GM19397 (cell line): ENCODE measurements at regions not wholly inside any gene's neighbourhood (a gene's known extent, or its start where the extent isn't known, plus 50 kb on each side); places are given as distances from the start of the nearest gene placed in this dataset.

ENCODE experiments used
- ATAC-seq: cut with Tn5 transposase; IDR thresholded peaks from one replicate; pipeline ENCODE4 v1.9.1; 2021; ENCODE audit warnings: mild to moderate bottlenecking, moderate library complexity; ENCODE audit not compliant: unreplicated experiment

GRCh38 chr7:39883812-39884390 lies 66.2 kb upstream of the CDK13 start:
- no peak for ATAC-seq

- ATAC-seq: no peak
Measured at GRCh38 chr7:39888171-39888853, 61.7 kb upstream of the CDK13 start.

DNA sequence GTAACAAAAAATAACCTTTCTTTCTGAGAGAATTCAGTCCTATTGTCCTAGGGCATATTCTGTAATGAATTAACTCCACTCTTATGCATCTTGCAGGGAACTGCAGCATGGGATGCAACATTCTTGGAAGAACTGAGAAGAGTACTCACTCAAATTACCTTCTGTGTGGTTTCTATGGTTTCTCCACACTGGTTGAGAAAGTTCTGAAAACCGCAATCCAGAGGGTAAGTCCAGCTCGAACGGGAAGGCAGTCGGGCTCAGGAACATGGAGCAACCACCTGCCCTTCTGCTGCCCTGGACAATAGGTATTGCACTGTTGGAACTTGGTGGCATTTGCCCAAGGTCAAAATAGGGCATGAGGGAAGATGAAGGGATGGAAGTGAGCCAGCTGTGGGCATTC lies 59.6 kb upstream of the CDK13 start:
- no peak for ATAC-seq

- ATAC-seq: no peak
Measured at GRCh38 chr7:39891894-39892293, 58.2 kb upstream of the CDK13 start.

DNA sequence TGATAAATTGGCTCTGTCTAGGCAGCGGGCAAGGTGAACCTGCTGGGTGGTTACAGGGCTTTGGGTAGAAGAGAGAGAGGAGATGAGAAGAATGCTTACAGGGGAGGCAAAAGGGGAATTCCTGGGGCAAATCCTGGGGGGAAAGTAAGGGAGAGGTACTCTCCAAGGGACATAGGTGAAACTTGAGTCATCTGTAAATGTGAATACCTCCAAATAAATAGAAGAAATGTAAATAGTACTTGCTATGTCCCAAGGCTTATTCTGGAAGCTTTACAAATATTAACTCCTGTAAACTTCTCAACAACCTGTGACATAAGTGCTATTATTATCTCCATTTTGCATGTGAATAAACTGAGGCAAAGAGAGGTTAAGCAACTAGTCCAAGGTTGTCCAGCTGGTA lies 57.7 kb upstream of the CDK13 start:
- no peak for ATAC-seq

GRCh38 chr7:39894904-39895303 lies 55.2 kb upstream of the CDK13 start:
- ATAC-seq: no peak

- no peak for ATAC-seq
Measured at GRCh38 chr7:39896840-39897239, 53.2 kb upstream of the CDK13 start.

GRCh38 chr7:39898867-39899266 lies 51.2 kb upstream of the CDK13 start:
- ATAC-seq: no peak
